Liver (tissue), 8 donors: ENCODE measurements at regions not wholly inside any gene's neighbourhood (a gene's known extent, or its start where the extent isn't known, plus 50 kb on each side); places are given as distances from the start of the nearest gene placed in this dataset.

ENCODE experiments used
- DNase-seq: peaks from one replicate; pipeline ENCODE4 v3.0.0-alpha.2; 2017; ENCODE audit warnings: low spot score
- H3K27ac ChIP-seq, 2 donors: one replicate each; pipeline ENCODE4 v1.7.0; 2013; ENCODE audit warnings: inconsistent platforms in 2 of 2, low read length in 2 of 2, control low read depth in 1 of 2, low read depth in 1 of 2, mild to moderate bottlenecking in 1 of 2
- H3K27me3 ChIP-seq, 4 donors: one replicate each; pipeline versions ENCODE4 v1.6.1 to v1.7.0; 2013; ENCODE audit warnings: low read length in 3 of 4, inconsistent platforms in 1 of 4, mild to moderate bottlenecking in 1 of 4, moderate library complexity in 1 of 4; ENCODE audit not compliant: control insufficient read depth in 4 of 4, insufficient read depth in 4 of 4
- H3K36me3 ChIP-seq, 4 donors: one replicate each; pipeline versions ENCODE4 v1.6.1 to v1.7.0; 2013; ENCODE audit warnings: low read length in 3 of 4, mild to moderate bottlenecking in 3 of 4, low read depth in 1 of 4, moderate library complexity in 1 of 4; ENCODE audit not compliant: control insufficient read depth in 4 of 4, insufficient read depth in 3 of 4
- H3K4me1 ChIP-seq, 4 donors: one replicate each; pipeline versions ENCODE4 v1.6.1 to v1.7.0; 2013; ENCODE audit warnings: low read length in 3 of 4, mild to moderate bottlenecking in 3 of 4, moderate library complexity in 1 of 4; ENCODE audit not compliant: control insufficient read depth in 4 of 4, insufficient read depth in 4 of 4
- H3K4me3 ChIP-seq, 3 donors: one replicate each; pipeline versions ENCODE4 v1.6.1 to v1.7.0; 2013; ENCODE audit warnings: low read length in 3 of 3, control low read depth in 1 of 3, low read depth in 1 of 3, mild to moderate bottlenecking in 1 of 3
- H3K9ac ChIP-seq, 2 donors: one replicate each; pipeline ENCODE4 v1.7.0; 2013; ENCODE audit warnings: low read length in 2 of 2, mild to moderate bottlenecking in 2 of 2, moderate library complexity in 2 of 2, control low read depth in 1 of 2, low read depth in 1 of 2
- H3K9me3 ChIP-seq, 4 donors: one replicate each; pipeline versions ENCODE4 v1.6.1 to v1.7.0; 2013; ENCODE audit warnings: low read length in 3 of 4; ENCODE audit not compliant: control insufficient read depth in 4 of 4
- EGR1 ChIP-seq, 2 donors: IDR thresholded peaks; 2 replicates each; pipeline ENCODE4 v1.6.1; 2016 to 2018; ENCODE audit warnings: antibody characterized with exemption in 2 of 2, low read depth in 2 of 2
- FOXA1 ChIP-seq: IDR thresholded peaks from 2 replicates; pipeline ENCODE4 v1.6.1; 2016; ENCODE audit warnings: antibody characterized with exemption
- FOXA2 ChIP-seq: IDR thresholded peaks from 2 replicates; pipeline ENCODE4 v1.6.1; 2016; ENCODE audit warnings: antibody characterized with exemption
- GABPA ChIP-seq, 2 donors: IDR thresholded peaks in 1 of 2; conservative IDR thresholded peaks in 1 of 2; 2 replicates each; pipeline ENCODE4 v1.6.1; 2016; ENCODE audit warnings: antibody characterized with exemption in 2 of 2, mild to moderate bottlenecking in 1 of 2, moderate library complexity in 1 of 2
- HNF4A ChIP-seq, 2 donors: conservative IDR thresholded peaks; 2 replicates each; pipeline ENCODE4 v1.6.1; 2016; ENCODE audit warnings: antibody characterized with exemption in 2 of 2, mild to moderate bottlenecking in 2 of 2
- HNF4G ChIP-seq: IDR thresholded peaks from 2 replicates; pipeline ENCODE4 v1.6.1; 2016; ENCODE audit warnings: antibody characterized with exemption
- JUND ChIP-seq, 2 donors: IDR thresholded peaks; 2 replicates each; pipeline ENCODE4 v1.6.1; 2016; ENCODE audit warnings: antibody characterized with exemption in 2 of 2
- NR2F2 ChIP-seq: IDR thresholded peaks from 2 replicates; pipeline ENCODE4 v1.6.1; 2016; ENCODE audit warnings: antibody characterized with exemption
- RAD21 ChIP-seq, 2 donors: IDR thresholded peaks; 2 replicates each; pipeline ENCODE4 v1.6.1; 2016; ENCODE audit warnings: antibody characterized with exemption in 2 of 2, mild to moderate bottlenecking in 2 of 2
- RXRA ChIP-seq, 2 donors: IDR thresholded peaks; 2 replicates each; pipeline ENCODE4 v1.6.1; 2017 to 2018; ENCODE audit warnings: antibody characterized with exemption in 2 of 2, mild to moderate bottlenecking in 1 of 2
- SP1 ChIP-seq: IDR thresholded peaks from 2 replicates; pipeline ENCODE4 v1.6.1; 2018; ENCODE audit warnings: antibody characterized with exemption, mild to moderate bottlenecking
- TAF1 ChIP-seq: conservative IDR thresholded peaks from 2 replicates; pipeline ENCODE4 v1.6.1; 2016; ENCODE audit warnings: antibody characterized with exemption, mild to moderate bottlenecking
- YY1 ChIP-seq: IDR thresholded peaks from 2 replicates; pipeline ENCODE4 v1.6.1; 2016; ENCODE audit warnings: antibody characterized with exemption, mild to moderate bottlenecking
- WGBS: extraction: QIAGEN DNeasy Blood & Tissue Kit; methylation state at CpG from one replicate; pipeline ENCODE4 v1.1.7; 2013; 5-methylcytosine and 5-hydroxymethylcytosine counted together
- TF ChIP-seq, protein P1 (sequence below): IDR thresholded peaks from 2 replicates; pipeline ENCODE4 v1.6.1; 2016; ENCODE audit warnings: antibody characterized with exemption
- TF ChIP-seq, protein P2 (sequence below): fragments of 150-350 bp; IDR thresholded peaks from 2 replicates; pipeline ENCODE4 v1.5.1; 2017; ENCODE audit warnings: improper control_type of control experiment, low read depth, low read length; ENCODE audit not compliant: missing input control
- TF ChIP-seq, protein P3 (sequence below): IDR thresholded peaks from 2 replicates; pipeline ENCODE4 v1.6.1; 2016; ENCODE audit warnings: antibody characterized with exemption, mild to moderate bottlenecking
- TF ChIP-seq, protein P4 (sequence below): IDR thresholded peaks from 2 replicates; pipeline ENCODE4 v1.6.1; 2016; ENCODE audit warnings: antibody characterized with exemption
- donor health status: healthy.
- donor health status: healthy.
- donor health status: healthy.
- donor health status: healthy.
- donor health status: healthy.

DNA sequence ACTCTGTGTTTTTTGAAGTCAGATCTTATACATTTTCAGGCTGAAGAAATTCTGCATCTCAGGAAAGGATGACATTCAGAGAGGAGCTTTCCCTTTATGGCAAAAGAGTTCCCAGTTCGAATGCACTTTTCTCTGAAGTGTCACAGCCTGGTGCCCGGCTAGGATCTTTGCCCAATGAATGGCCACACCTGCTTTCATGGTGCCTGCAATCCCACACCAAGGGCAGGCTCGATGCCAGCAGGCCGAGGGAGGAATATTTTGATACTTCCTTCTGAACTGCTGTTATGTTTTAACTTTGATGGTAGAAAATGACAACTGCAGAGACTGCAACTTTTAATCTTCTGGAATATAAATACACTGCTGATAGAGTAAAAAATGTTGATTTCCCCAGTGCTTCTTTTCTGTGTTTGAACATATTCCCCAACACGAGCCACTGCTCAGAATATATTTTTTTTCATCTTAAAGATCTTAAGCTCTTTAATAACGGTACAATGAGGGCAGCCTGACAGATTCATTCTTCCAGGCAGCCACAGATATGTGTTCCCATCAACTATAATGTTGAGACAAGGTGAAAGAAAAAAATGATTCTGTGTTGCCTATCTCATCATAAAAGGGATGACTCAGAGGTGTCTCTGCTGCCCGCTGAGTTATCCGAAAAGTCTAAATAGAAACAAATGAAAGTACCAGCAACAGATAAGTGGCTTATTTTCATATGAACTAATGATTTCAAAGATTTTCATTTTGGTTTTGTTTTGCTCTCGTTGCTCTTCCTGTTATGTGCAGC lies 848.5 kb downstream of the DCDC2C start:
- no peaks in the 10 kb centered on the region for H3K9me3 ChIP-seq
- H3K4me1 ChIP-seq: no peaks in the 10 kb centered on the region
- H3K36me3 ChIP-seq: no peaks in the 10 kb centered on the region
- no peak overlapping the region for H3K4me3 ChIP-seq
- no peak for DNase-seq
- TF ChIP-seq EGR1 (IDR thresholded peaks at IDR 0.05; ENCODE audit: low read depth in 2 of 2) (no peak), FOXA1 (no peak), FOXA2 (no peak), RAD21 (IDR thresholded peaks at IDR 0.05) (no peak), YY1 (no peak), HNF4A (conservative IDR thresholded peaks at IDR 0.05) (no peak), NR2F2 (no peak), TAF1 (no peak), HNF4G (no peak), GABPA (IDR thresholded peaks at IDR 0.05 in 1 of 2, conservative IDR thresholded peaks at IDR 0.05 in 1 of 2) (no peak), SP1 (no peak), JUND (IDR thresholded peaks at IDR 0.05) (no peak), RXRA (IDR thresholded peaks at IDR 0.05) (no peak)
- TF ChIP-seq, protein P1, sequence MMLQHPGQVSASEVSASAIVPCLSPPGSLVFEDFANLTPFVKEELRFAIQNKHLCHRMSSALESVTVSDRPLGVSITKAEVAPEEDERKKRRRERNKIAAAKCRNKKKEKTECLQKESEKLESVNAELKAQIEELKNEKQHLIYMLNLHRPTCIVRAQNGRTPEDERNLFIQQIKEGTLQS: no peak
- TF ChIP-seq, protein P2, sequence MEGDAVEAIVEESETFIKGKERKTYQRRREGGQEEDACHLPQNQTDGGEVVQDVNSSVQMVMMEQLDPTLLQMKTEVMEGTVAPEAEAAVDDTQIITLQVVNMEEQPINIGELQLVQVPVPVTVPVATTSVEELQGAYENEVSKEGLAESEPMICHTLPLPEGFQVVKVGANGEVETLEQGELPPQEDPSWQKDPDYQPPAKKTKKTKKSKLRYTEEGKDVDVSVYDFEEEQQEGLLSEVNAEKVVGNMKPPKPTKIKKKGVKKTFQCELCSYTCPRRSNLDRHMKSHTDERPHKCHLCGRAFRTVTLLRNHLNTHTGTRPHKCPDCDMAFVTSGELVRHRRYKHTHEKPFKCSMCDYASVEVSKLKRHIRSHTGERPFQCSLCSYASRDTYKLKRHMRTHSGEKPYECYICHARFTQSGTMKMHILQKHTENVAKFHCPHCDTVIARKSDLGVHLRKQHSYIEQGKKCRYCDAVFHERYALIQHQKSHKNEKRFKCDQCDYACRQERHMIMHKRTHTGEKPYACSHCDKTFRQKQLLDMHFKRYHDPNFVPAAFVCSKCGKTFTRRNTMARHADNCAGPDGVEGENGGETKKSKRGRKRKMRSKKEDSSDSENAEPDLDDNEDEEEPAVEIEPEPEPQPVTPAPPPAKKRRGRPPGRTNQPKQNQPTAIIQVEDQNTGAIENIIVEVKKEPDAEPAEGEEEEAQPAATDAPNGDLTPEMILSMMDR: no peak
- TF ChIP-seq, protein P3, sequence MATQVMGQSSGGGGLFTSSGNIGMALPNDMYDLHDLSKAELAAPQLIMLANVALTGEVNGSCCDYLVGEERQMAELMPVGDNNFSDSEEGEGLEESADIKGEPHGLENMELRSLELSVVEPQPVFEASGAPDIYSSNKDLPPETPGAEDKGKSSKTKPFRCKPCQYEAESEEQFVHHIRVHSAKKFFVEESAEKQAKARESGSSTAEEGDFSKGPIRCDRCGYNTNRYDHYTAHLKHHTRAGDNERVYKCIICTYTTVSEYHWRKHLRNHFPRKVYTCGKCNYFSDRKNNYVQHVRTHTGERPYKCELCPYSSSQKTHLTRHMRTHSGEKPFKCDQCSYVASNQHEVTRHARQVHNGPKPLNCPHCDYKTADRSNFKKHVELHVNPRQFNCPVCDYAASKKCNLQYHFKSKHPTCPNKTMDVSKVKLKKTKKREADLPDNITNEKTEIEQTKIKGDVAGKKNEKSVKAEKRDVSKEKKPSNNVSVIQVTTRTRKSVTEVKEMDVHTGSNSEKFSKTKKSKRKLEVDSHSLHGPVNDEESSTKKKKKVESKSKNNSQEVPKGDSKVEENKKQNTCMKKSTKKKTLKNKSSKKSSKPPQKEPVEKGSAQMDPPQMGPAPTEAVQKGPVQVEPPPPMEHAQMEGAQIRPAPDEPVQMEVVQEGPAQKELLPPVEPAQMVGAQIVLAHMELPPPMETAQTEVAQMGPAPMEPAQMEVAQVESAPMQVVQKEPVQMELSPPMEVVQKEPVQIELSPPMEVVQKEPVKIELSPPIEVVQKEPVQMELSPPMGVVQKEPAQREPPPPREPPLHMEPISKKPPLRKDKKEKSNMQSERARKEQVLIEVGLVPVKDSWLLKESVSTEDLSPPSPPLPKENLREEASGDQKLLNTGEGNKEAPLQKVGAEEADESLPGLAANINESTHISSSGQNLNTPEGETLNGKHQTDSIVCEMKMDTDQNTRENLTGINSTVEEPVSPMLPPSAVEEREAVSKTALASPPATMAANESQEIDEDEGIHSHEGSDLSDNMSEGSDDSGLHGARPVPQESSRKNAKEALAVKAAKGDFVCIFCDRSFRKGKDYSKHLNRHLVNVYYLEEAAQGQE: no peak
- TF ChIP-seq, protein P4, sequence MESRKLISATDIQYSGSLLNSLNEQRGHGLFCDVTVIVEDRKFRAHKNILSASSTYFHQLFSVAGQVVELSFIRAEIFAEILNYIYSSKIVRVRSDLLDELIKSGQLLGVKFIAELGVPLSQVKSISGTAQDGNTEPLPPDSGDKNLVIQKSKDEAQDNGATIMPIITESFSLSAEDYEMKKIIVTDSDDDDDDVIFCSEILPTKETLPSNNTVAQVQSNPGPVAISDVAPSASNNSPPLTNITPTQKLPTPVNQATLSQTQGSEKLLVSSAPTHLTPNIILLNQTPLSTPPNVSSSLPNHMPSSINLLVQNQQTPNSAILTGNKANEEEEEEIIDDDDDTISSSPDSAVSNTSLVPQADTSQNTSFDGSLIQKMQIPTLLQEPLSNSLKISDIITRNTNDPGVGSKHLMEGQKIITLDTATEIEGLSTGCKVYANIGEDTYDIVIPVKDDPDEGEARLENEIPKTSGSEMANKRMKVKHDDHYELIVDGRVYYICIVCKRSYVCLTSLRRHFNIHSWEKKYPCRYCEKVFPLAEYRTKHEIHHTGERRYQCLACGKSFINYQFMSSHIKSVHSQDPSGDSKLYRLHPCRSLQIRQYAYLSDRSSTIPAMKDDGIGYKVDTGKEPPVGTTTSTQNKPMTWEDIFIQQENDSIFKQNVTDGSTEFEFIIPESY: no peak
- H3K27me3 ChIP-seq: no peaks in the 10 kb centered on the region
- no peak overlapping the region for H3K9ac ChIP-seq
- no peak overlapping the region for H3K27ac ChIP-seq
- 61% methylated on average over 9 of the region's 9 CpGs for WGBS
